PFSK-1 (cell line): ENCODE measurements at regions not wholly inside any gene's neighbourhood (a gene's known extent, or its start where the extent isn't known, plus 50 kb on each side); places are given as distances from the start of the nearest gene placed in this dataset.

ENCODE experiments used
- POLR2AphosphoS5 ChIP-seq: IDR thresholded peaks from 2 replicates; pipeline ENCODE4 v1.6.1; 2012; ENCODE audit warnings: low read depth, mild to moderate bottlenecking, control low read depth, low read length, moderate library complexity
- REST ChIP-seq, 2 experiments: IDR thresholded peaks; 2 replicates each; pipeline versions ENCODE4 v1.6.1 to v1.8.0; 2011 to 2012; ENCODE audit warnings: low read depth in 2 of 2, low read length in 2 of 2, control low read depth in 1 of 2, inconsistent platforms in 1 of 2, mild to moderate bottlenecking in 1 of 2, moderate library complexity in 1 of 2; ENCODE audit not compliant: insufficient read depth in 1 of 2
- SIN3A ChIP-seq: IDR thresholded peaks from 2 replicates; pipeline ENCODE4 v1.6.1; 2012; ENCODE audit warnings: mild to moderate bottlenecking, low read length, moderate library complexity, borderline replicate concordance; ENCODE audit not compliant: insufficient read depth
- TAF1 ChIP-seq: IDR thresholded peaks from 2 replicates; pipeline ENCODE4 v1.6.1; 2012; ENCODE audit warnings: low read length, control low read depth, borderline replicate concordance; ENCODE audit not compliant: insufficient read depth

GRCh38 chr6:145025488-145025887 lies 709.8 kb downstream of the EPM2A start:
- TF ChIP-seq TAF1 (no peak), REST (IDR thresholded peaks at IDR 0.05; ENCODE audit: insufficient read depth in 1 of 2, low read depth in 2 of 2, low read length in 2 of 2) (no peak), POLR2AphosphoS5 (no peak), SIN3A (no peak)
